NCI-H226 (cell line): ENCODE measurements at regions not wholly inside any gene's neighbourhood (a gene's known extent, or its start where the extent isn't known, plus 50 kb on each side); places are given as distances from the start of the nearest gene placed in this dataset.
"Not testable (repeated sequence)": the region's sequence is repeated elsewhere in the genome, so short reads cannot be mapped to it uniquely, and the experiment has no call there.

Source experiments
- DNase-seq: peaks from one replicate; pipeline ENCODE4 v3.0.0-alpha.2; 2015

GRCh38 chr15:39497016-39497758, 83.7 kb upstream of the THBS1 start:
- DNase-seq, result no peak

GRCh38 chr15:39497759-39498565, 82.9 kb upstream of the THBS1 start:
- DNase-seq, result no peak

GRCh38 chr15:39498629-39499028, 82.2 kb upstream of the THBS1 start:
- no peak for DNase-seq

- no peak for DNase-seq
Measured at GRCh38 chr15:39499042-39499441, 81.8 kb upstream of the THBS1 start.

- no peak for DNase-seq
Measured at GRCh38 chr15:39499681-39500080, 81.2 kb upstream of the THBS1 start.

- no peak for DNase-seq
Measured at GRCh38 chr15:39501366-39502081, 79.4 kb upstream of the THBS1 start.

GRCh38 chr15:39502082-39502447, 78.8 kb upstream of the THBS1 start:
- DNase-seq, result no peak

GRCh38 chr15:39502611-39503195, 78.2 kb upstream of the THBS1 start:
- no peak for DNase-seq

GRCh38 chr15:39503526-39503925, 77.4 kb upstream of the THBS1 start:
- DNase-seq, result no peak

- DNase-seq, result peak; percentile 34
Measured at GRCh38 chr15:39504808-39505207, 76.1 kb upstream of the THBS1 start.

GRCh38 chr15:39506146-39506545, 74.7 kb upstream of the THBS1 start:
- DNase-seq, result peak; percentile 69

- no peak for DNase-seq
Measured at GRCh38 chr15:39508536-39508935, 72.3 kb upstream of the THBS1 start.

GRCh38 chr15:39510001-39510701, 70.7 kb upstream of the THBS1 start:
- no peak for DNase-seq

- DNase-seq, result peak; percentile 25
Measured at GRCh38 chr15:39511000-39511915, 69.6 kb upstream of the THBS1 start.

- no peak for DNase-seq
Measured at GRCh38 chr15:39511916-39512260, 69.0 kb upstream of the THBS1 start.

- no peak for DNase-seq
Measured at GRCh38 chr15:39512643-39513042, 68.2 kb upstream of the THBS1 start.

- DNase-seq, result no peak
Measured at GRCh38 chr15:39513936-39514335, 66.9 kb upstream of the THBS1 start.

- DNase-seq, result no peak
Measured at GRCh38 chr15:39514933-39515332, 65.9 kb upstream of the THBS1 start.

GRCh38 chr15:39515765-39516164, 65.1 kb upstream of the THBS1 start:
- DNase-seq, result no peak

GRCh38 chr15:39517122-39517855, 63.6 kb upstream of the THBS1 start:
- DNase-seq, result no peak

- DNase-seq, result not testable (repeated sequence)
Measured at GRCh38 chr15:39523968-39524367, 56.9 kb upstream of the THBS1 start.
